HCT116 (cell line): ENCODE measurements at regions not wholly inside any gene's neighbourhood (a gene's known extent, or its start where the extent isn't known, plus 50 kb on each side); places are given as distances from the start of the nearest gene placed in this dataset.

Source experiments
- ATAC-seq: fragments of 200-7000 bp; cut with Tn5 transposase; 2 replicates; pipeline ENCODE4 v1.9.1; 2020; ENCODE audit warnings: mild to moderate bottlenecking, moderate library complexity
- BruUV-seq: library from RNA; stranded (reverse); fragments of 400-500 nt; replicated peaks from 2 replicates; lab custom pipeline; 2021; lab: Mats Ljungman, UMichigan
- CTCF ChIA-PET: fragments of 300-600 bp; sonication (Branson Sonifier 250); formaldehyde crosslinking; loops from one replicate; lab custom pipeline; 2021; ENCODE audit warnings: antibody characterized with exemption; lab: Charles Lee
- POLR2A ChIA-PET: fragments of 300-600, 350-600 bp; sonication (Branson Sonifier 250); formaldehyde crosslinking; loops from one replicate; lab custom pipeline; 2021; ENCODE audit warnings: antibody characterized with exemption; lab: Charles Lee
- RAD21 ChIA-PET, 2 experiments: fragments of 300-600 bp; sonication (Branson Sonifier 250); formaldehyde crosslinking; loops; one replicate each; lab custom pipeline; 2023; ENCODE audit warnings: low total read pairs in 2 of 2; ENCODE audit not compliant: uncharacterized antibody in 2 of 2, unreplicated experiment in 2 of 2, low non-redundant PET in 1 of 2; lab: Charles Lee
- DNase-seq: peaks from one replicate; pipeline ENCODE4 v3.0.0-alpha.2; 2010; ENCODE audit warnings: low read depth, low spot score
- H2AFZ ChIP-seq: fragments of 200-600 bp; shearing (Covaris generic), sonication (generic); 2 replicates; pipeline ENCODE4 v1.6.1; 2017; ENCODE audit warnings: low read depth, mixed run types, mixed read lengths, antibody characterized with exemption, low read length; ENCODE audit not compliant: poor library complexity, severe bottlenecking
- H3K27ac ChIP-seq: 2 replicates; pipeline ENCODE4 v1.5.1; 2012; ENCODE audit warnings: low read depth, low read length
- H3K27me3 ChIP-seq: fragments of 200-600 bp; sonication (generic); 2 replicates; pipeline ENCODE4 v1.6.1; 2016; ENCODE audit warnings: mixed run types, low read length, mixed read lengths; ENCODE audit not compliant: insufficient read depth
- H3K36me3 ChIP-seq, 2 experiments: fragments of 200-500 bp in 1 of 2; fragments of 200-600 bp in 1 of 2; sonication (Bioruptor generic) in 1 of 2; sonication (generic) in 1 of 2; 2 replicates each; pipeline versions ENCODE4 v1.5.1 to v1.6.1; 2014 to 2016; ENCODE audit warnings: low read length in 2 of 2, inconsistent platforms in 1 of 2, mixed read lengths in 1 of 2, mixed run types in 1 of 2; ENCODE audit not compliant: insufficient read depth in 2 of 2, control insufficient read depth in 1 of 2
- H3K4me1 ChIP-seq, 2 experiments: fragments of 200-600 bp in 1 of 2; sonication (generic) in 1 of 2; 2 replicates each; pipeline versions ENCODE4 v1.5.1 to v1.6.1; 2012 to 2017; ENCODE audit warnings: low read length in 2 of 2, inconsistent platforms in 1 of 2, mild to moderate bottlenecking in 1 of 2, mixed read lengths in 1 of 2, mixed run types in 1 of 2, moderate library complexity in 1 of 2; ENCODE audit not compliant: insufficient read depth in 2 of 2, control insufficient read depth in 1 of 2
- H3K4me2 ChIP-seq: fragments of 200-600 bp; sonication (generic); 2 replicates; pipeline ENCODE4 v1.6.1; 2017; ENCODE audit warnings: mixed run types, low read length, mixed read lengths
- H3K4me3 ChIP-seq, 2 experiments: fragments of 200-600 bp in 1 of 2; sonication (generic) in 1 of 2; replicated peaks in 1 of 2; 2 replicates each; pipeline ENCODE4 v1.5.1; 2011 to 2016; ENCODE audit warnings: low read length in 2 of 2, control low read depth in 1 of 2, low read depth in 1 of 2, mild to moderate bottlenecking in 1 of 2, mixed read lengths in 1 of 2, mixed run types in 1 of 2
- H3K79me2 ChIP-seq: fragments of 200-600 bp; sonication (generic); 2 replicates; pipeline ENCODE4 v1.6.1; 2017; ENCODE audit warnings: mild to moderate bottlenecking, mixed run types, low read length, moderate library complexity, mixed read lengths; ENCODE audit not compliant: insufficient read depth
- H3K9ac ChIP-seq: fragments of 200-600 bp; sonication (generic); 2 replicates; pipeline ENCODE4 v1.6.1; 2016; ENCODE audit warnings: low read length, mixed read lengths
- H3K9me2 ChIP-seq: fragments of 200-600 bp; sonication (generic), shearing (Covaris generic); 2 replicates; pipeline ENCODE4 v1.6.1; 2017; ENCODE audit warnings: mixed run types, mild to moderate bottlenecking, moderate library complexity; ENCODE audit not compliant: insufficient read depth
- H3K9me3 ChIP-seq, 2 experiments: fragments of 200-500 bp in 1 of 2; fragments of 200-600 bp in 1 of 2; sonication (Bioruptor generic) in 1 of 2; sonication (generic) in 1 of 2; 2 replicates each; pipeline ENCODE4 v1.6.1; 2014 to 2017; ENCODE audit warnings: low read length in 2 of 2, mixed read lengths in 2 of 2, inconsistent platforms in 1 of 2, low read depth in 1 of 2, mild to moderate bottlenecking in 1 of 2, mixed run types in 1 of 2, moderate library complexity in 1 of 2; ENCODE audit not compliant: control insufficient read depth in 1 of 2, insufficient read depth in 1 of 2
- H4K20me1 ChIP-seq: fragments of 200-600 bp; sonication (generic), shearing (Covaris generic); 2 replicates; pipeline ENCODE4 v1.6.1; 2017; ENCODE audit warnings: mixed run types, mild to moderate bottlenecking, moderate library complexity; ENCODE audit not compliant: insufficient read depth
- CEBPB ChIP-seq: IDR thresholded peaks from 2 replicates; pipeline ENCODE4 v1.6.1; 2012; ENCODE audit warnings: low read depth
- ELF1 ChIP-seq: IDR thresholded peaks from 2 replicates; pipeline ENCODE4 v1.6.1; 2012; ENCODE audit warnings: low read depth, borderline replicate concordance
- EZH2phosphoT487 ChIP-seq: fragments of 200-600 bp; IDR thresholded peaks from 2 replicates; pipeline ENCODE4 v1.6.1; 2018; ENCODE audit warnings: antibody characterized with exemption, borderline replicate concordance
- JUND ChIP-seq: IDR thresholded peaks from 2 replicates; pipeline ENCODE4 v1.6.1; 2012
- POLR2A ChIP-seq: IDR thresholded peaks from 2 replicates; pipeline ENCODE4 v1.7.0; 2011; ENCODE audit warnings: borderline replicate concordance; ENCODE audit not compliant: insufficient read depth, insufficient read length; ENCODE audit errors: extremely low read depth
- SIN3A ChIP-seq: IDR thresholded peaks from 2 replicates; pipeline ENCODE4 v1.6.1; 2012; ENCODE audit warnings: low read depth
- SRF ChIP-seq: IDR thresholded peaks from 2 replicates; pipeline ENCODE4 v1.6.1; 2012; ENCODE audit warnings: low read depth
- YY1 ChIP-seq: IDR thresholded peaks from 2 replicates; pipeline ENCODE4 v1.6.1; 2011; ENCODE audit warnings: low read length, low read depth, moderate library complexity, mild to moderate bottlenecking; ENCODE audit not compliant: insufficient replicate concordance; ENCODE audit errors: extremely low read depth
- intact Hi-C: fragments of 100-400 bp; cut with micrococcal nuclease; formaldehyde crosslinking; loops from 2 replicates; pipeline ENCODE4 v1.10.0; 2022
- TF ChIP-seq, protein P1 (sequence below): IDR thresholded peaks from 2 replicates; pipeline ENCODE4 v1.6.1; 2012
- TF ChIP-seq, protein P2 (sequence below), 3 experiments: fragments of 200-600 bp in 1 of 3; sonication (generic) in 1 of 3; IDR thresholded peaks in 2 of 3; conservative IDR thresholded peaks in 1 of 3; 2 replicates each; pipeline ENCODE4 v1.5.1; 2012 to 2017; ENCODE audit warnings: low read depth in 2 of 3, low read length in 2 of 3, antibody characterized with exemption in 1 of 3, borderline replicate concordance in 1 of 3, control low read depth in 1 of 3, mild to moderate bottlenecking in 1 of 3, mixed read lengths in 1 of 3, mixed run types in 1 of 3, moderate library complexity in 1 of 3; ENCODE audit not compliant: insufficient read depth in 1 of 3
- TF ChIP-seq, protein P3 (sequence below): IDR thresholded peaks from 2 replicates; pipeline ENCODE4 v1.6.1; 2012

GRCh38 chr3:72390841-72391240 lies 457.4 kb downstream of the SHQ1 start:
- Histone ChIP-seq H3K27me3 (no peaks in the 10 kb centered on the region), H3K4me1 (0 out of 4 replicates have a peak, but pooled peaks cover 0 to 3% of the 10 kb centered on the region in 2 experiments), H3K9ac (no peak overlapping the region), H4K20me1 (peaks cover 4% of the 10 kb centered on the region; the same call in 1 of the 2 replicates), H3K27ac (no peak overlapping the region), H3K36me3 (no peaks in the 10 kb centered on the region), H3K79me2 (peaks cover 100% of the 10 kb centered on the region), H3K4me2 (no peak overlapping the region), H2AFZ (no peak overlapping the region), H3K9me3 (no peaks in the 10 kb centered on the region), H3K9me2 (no peaks in the 10 kb centered on the region), H3K4me3 (no peak overlapping the region)
- DNase-seq = no peak
- TF ChIP-seq, protein P1, sequence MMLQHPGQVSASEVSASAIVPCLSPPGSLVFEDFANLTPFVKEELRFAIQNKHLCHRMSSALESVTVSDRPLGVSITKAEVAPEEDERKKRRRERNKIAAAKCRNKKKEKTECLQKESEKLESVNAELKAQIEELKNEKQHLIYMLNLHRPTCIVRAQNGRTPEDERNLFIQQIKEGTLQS = no peak
- TF ChIP-seq EZH2phosphoT487 (no peak), SIN3A (no peak), CEBPB (no peak), SRF (no peak), POLR2A (no peak), JUND (no peak), ELF1 (no peak)
- TF ChIP-seq, protein P2, sequence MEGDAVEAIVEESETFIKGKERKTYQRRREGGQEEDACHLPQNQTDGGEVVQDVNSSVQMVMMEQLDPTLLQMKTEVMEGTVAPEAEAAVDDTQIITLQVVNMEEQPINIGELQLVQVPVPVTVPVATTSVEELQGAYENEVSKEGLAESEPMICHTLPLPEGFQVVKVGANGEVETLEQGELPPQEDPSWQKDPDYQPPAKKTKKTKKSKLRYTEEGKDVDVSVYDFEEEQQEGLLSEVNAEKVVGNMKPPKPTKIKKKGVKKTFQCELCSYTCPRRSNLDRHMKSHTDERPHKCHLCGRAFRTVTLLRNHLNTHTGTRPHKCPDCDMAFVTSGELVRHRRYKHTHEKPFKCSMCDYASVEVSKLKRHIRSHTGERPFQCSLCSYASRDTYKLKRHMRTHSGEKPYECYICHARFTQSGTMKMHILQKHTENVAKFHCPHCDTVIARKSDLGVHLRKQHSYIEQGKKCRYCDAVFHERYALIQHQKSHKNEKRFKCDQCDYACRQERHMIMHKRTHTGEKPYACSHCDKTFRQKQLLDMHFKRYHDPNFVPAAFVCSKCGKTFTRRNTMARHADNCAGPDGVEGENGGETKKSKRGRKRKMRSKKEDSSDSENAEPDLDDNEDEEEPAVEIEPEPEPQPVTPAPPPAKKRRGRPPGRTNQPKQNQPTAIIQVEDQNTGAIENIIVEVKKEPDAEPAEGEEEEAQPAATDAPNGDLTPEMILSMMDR (IDR thresholded peaks at IDR 0.05 in 2 of 3, conservative IDR thresholded peaks at IDR 0.05 in 1 of 3; ENCODE audit: borderline replicate concordance in 1 of 3, insufficient read depth in 1 of 3, low read depth in 2 of 3, low read length in 2 of 3) = no peak
- intact Hi-C loops = no loop called here
- no peak for ATAC-seq
- ChIA-PET POLR2A (no interaction called here), RAD21 (no interaction called here), CTCF (no interaction called here)
- BruUV-seq = no TSS peak

DNA sequence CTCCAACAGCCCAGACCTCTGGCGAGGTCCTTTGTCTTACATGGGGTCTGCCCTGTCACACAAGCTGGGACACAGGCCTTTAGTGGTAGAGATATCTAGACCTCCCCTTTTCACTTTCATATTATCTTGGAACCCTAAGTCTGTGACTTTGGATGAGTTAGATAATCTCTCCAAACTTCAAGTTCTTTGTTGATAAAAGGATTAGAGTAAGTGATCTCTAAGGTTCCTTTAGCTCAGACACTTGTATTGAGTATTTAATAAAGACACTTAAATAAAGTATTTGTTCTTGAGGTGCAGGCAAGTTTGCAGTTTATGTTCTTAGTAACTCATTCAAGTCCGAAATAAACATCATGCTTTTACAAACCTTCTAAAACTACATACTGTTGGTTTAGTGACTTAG lies 459.6 kb downstream of the SHQ1 start:
- Histone ChIP-seq H3K9me2 (no peaks in the 10 kb centered on the region), H3K9me3 (no peaks in the 10 kb centered on the region), H2AFZ (no peak overlapping the region), H3K4me3 (no peak overlapping the region), H3K36me3 (no peaks in the 10 kb centered on the region), H3K4me2 (no peak overlapping the region), H4K20me1 (peaks cover 4% of the 10 kb centered on the region; the same call in 1 of the 2 replicates), H3K27ac (no peak overlapping the region), H3K9ac (no peak overlapping the region), H3K27me3 (no peaks in the 10 kb centered on the region), H3K4me1 (0 out of 4 replicates have a peak, but pooled peaks cover 0 to 3% of the 10 kb centered on the region in 2 experiments), H3K79me2 (peaks cover 99% of the 10 kb centered on the region)
- RAD21 ChIA-PET = no interaction called here
- no TSS peak for BruUV-seq
- DNase-seq (no peak), ATAC-seq (no peak)
- intact Hi-C loops = no loop called here
- TF ChIP-seq SRF (no peak), SIN3A (no peak), CEBPB (no peak), EZH2phosphoT487 (no peak), YY1 (no peak)
- TF ChIP-seq, protein P3, sequence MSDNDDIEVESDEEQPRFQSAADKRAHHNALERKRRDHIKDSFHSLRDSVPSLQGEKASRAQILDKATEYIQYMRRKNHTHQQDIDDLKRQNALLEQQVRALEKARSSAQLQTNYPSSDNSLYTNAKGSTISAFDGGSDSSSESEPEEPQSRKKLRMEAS = no peak
- POLR2A ChIA-PET = no interaction called here
- CTCF ChIA-PET = no interaction called here
